D721Med (cell line): ENCODE measurements at regions not wholly inside any gene's neighbourhood (a gene's known extent, or its start where the extent isn't known, plus 50 kb on each side); places are given as distances from the start of the nearest gene placed in this dataset.

ENCODE experiments used
- DNase-seq: peaks from one replicate; pipeline ENCODE4 v3.0.0; 2011; ENCODE audit warnings: low spot score; ENCODE audit not compliant: insufficient read length
- FAIRE-seq: peaks from 2 replicates; lab custom pipeline; 2011; peaks lifted over from hg19 to GRCh38; lab: Jason Lieb, UNC
- CTCF ChIP-seq: IDR thresholded peaks from 2 replicates; pipeline ENCODE4 v1.5.1; 2012; ENCODE audit warnings: mild to moderate bottlenecking, control low read depth; ENCODE audit not compliant: insufficient read depth; ENCODE audit errors: missing control alignments

DNA sequence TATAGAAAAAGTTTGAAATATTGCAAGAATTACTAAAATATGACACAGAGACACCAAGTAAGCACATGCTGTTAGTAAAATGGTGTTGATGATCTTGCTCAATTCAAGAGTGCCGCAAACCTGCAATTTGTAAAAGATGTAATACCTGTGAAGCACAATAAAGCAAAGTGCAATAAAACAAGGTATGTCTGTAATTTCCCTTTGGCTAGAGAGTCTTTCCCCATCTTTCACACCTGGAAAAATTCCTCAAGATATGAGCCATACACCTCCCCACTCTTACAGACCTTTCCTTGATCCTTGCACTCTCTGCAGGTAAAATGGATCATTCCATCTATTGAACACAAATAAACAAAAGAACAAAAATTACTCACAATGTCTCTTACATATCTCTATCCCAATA lies 597.8 kb downstream of the EFNA5 start:
- DNase-seq: no peak
- no peak for TF ChIP-seq CTCF
- FAIRE-seq: no peak

DNA sequence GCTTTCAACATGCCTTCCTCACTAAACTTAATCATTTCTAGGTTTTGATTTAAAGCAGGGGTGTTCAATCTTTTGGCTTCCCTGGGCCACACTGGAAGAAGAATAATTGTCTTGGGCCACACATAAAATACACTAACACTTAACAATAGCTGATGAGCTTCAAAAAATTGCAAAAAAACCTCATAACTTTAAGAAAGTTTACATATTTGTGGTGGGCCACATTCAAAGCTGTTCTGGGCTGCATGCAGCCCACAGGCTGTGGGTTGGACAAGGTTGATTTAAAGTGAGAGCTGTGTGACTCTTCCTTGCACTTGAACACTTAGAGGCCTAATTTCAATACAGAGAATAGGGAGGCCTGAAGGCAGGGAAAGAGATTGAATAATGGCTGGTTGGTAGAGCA lies 598.3 kb downstream of the EFNA5 start:
- FAIRE-seq (no peak), DNase-seq (no peak)
- no peak for TF ChIP-seq CTCF

DNA sequence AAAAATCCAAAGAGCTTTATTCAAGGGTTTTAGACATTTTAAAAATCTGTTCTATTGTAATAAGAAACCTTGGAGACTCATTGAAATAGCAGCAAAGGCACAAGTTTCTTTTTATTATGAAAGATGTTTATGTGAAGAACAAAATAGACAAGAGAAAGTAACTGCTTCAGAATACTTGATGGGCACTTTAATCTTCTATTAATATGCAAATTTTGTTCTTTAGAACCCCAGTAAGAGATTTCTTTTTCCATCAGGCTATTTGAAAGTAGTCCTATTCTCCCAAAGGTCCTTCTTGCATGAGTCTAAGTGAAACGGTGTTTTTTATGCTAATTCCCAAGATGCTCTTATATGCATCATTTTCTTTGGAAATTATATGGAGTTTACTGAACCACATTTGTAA lies 602.0 kb downstream of the EFNA5 start:
- no peak for FAIRE-seq
- no peak for DNase-seq
- TF ChIP-seq CTCF: no peak

DNA sequence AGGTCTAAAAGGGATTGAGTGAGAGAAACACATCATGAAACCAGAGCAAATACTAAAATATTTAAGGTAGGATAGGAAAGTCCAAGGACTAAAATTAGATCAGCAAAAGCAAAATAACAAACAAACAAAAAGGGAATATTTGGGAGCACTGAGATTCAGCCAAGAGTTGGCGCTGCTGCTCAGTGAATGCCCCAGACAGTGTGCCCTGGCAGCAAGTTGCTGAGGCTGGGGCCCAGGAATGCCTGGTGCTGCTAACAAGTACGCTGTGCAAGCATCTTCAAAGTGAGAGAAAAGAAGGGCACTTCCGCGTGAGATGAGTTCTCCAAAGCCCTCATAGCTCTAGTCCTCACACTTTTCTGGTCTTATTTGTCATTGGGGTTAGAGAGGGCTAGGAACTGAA lies 603.3 kb downstream of the EFNA5 start:
- FAIRE-seq (no peak), DNase-seq (no peak)
- TF ChIP-seq CTCF: no peak

DNA sequence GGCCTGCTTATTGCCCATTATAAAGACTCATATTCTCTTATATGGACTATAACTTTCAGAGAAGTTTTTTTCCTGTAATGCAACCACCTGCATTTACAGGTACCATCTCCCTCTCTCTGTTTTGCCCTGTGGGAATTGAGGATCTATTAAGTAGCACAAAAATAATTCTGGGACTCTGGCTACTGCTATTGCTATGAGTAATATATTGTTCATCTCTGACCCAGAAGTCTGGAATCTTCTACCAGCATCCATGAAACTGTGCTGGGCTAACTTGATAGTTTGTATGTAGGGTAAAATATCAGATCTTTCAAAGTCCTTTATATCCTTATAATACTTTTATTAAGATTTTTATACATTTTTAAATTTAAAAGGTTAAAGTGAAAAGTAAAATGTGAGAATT lies 607.2 kb downstream of the EFNA5 start:
- FAIRE-seq (no peak), DNase-seq (no peak)
- TF ChIP-seq CTCF: no peak

- no peak for FAIRE-seq
- DNase-seq: no peak
- no peak for TF ChIP-seq CTCF
Measured at GRCh38 chr5:107058803-107059202, 611.9 kb downstream of the EFNA5 start.

DNA sequence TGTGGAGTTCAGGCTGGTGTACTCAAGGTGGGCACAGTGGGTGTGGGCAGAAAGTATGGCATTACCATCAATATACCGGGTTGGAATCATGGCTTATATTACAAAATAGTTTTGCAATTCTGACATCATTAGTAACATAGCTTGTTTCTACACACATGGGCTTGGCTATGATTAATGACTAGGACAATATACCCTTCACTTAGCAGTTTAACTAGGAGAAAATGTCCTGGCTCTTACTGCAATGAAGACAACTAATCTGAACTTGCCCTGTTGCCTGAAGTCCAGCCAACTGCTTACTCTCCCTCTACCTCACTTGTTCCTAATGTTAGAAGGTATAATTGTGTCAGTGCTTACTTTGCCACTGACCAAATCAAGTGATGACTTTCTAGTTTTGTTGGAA lies 612.5 kb downstream of the EFNA5 start:
- FAIRE-seq (no peak), DNase-seq (no peak)
- TF ChIP-seq CTCF: no peak
